ENCODE measurements at regions not wholly inside any gene's neighbourhood (a gene's known extent, or its start where the extent isn't known, plus 50 kb on each side); places are given as distances from the start of the nearest gene placed in this dataset.

DNA sequence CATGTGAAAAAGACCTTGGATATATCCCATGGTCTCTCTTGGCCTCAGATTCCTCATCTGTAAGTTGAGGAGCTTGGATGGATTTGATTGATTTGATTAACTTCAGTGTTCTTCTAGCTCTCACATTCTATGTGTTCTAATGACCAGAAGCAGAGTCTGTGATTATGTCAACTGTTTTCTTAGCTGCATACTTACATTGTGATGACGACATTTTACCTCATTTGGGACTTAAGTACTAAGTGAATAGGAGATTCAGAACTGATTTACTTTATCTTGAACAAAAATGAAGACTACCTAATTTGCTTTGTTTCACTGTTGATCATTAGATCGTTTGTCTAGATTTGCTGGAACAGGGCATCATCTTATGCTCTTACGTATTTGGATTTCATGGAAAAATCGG, 427.7 kb downstream of the SH3GL2 start:
- TF ChIP-seq, protein P1, sequence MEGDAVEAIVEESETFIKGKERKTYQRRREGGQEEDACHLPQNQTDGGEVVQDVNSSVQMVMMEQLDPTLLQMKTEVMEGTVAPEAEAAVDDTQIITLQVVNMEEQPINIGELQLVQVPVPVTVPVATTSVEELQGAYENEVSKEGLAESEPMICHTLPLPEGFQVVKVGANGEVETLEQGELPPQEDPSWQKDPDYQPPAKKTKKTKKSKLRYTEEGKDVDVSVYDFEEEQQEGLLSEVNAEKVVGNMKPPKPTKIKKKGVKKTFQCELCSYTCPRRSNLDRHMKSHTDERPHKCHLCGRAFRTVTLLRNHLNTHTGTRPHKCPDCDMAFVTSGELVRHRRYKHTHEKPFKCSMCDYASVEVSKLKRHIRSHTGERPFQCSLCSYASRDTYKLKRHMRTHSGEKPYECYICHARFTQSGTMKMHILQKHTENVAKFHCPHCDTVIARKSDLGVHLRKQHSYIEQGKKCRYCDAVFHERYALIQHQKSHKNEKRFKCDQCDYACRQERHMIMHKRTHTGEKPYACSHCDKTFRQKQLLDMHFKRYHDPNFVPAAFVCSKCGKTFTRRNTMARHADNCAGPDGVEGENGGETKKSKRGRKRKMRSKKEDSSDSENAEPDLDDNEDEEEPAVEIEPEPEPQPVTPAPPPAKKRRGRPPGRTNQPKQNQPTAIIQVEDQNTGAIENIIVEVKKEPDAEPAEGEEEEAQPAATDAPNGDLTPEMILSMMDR (conservative IDR thresholded peaks at IDR 0.05; ENCODE audit: low read depth, low read length), result no peak
- DNase-seq (ENCODE audit: low read depth), result no peak
- H3K4me3 ChIP-seq (ENCODE audit: low read length), result no peak overlapping the region

DNA sequence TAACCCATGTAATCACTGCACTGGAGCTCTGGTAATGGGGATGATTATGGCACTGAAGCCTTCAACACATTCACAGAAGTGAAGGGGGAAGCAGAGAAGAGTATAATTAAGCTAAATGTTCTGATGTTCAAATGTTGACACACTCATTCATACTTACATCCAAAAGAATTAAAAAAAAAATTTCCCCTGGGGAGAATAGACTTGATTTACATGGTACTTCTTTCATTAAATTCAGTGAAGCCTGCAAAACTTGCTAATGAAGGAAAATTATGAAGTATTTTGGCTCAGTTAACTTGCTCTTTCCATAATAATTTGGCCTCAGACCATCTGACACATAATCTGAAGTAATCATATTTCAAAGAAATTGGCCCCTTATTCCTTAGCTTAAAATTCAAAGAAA, 428.8 kb downstream of the SH3GL2 start:
- TF ChIP-seq, protein P1 (conservative IDR thresholded peaks at IDR 0.05; ENCODE audit: low read depth, low read length), result no peak
- no peak overlapping the region for H3K4me3 ChIP-seq (ENCODE audit: low read length)
- no peak for DNase-seq (ENCODE audit: low read depth)

DNA sequence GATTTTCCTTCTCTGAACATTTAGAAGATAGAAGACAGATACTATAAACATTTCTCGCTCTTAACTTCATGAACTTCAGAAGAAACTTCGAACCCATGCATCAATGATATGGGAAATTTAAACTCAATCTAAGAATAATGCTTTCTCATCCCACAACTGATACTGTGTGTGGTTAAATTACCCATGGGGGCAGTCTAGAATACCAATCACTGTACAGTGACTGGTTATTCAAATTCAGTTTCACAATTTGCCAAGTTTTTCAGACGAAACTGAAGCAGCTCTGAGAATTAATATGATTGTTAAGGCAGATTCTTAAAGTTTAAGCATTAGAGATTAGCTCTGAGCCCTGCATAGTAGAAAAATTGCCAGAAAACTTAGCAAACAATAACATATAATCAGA, 431.0 kb downstream of the SH3GL2 start:
- no peak overlapping the region for H3K4me3 ChIP-seq (ENCODE audit: low read length)
- TF ChIP-seq, protein P1 (conservative IDR thresholded peaks at IDR 0.05; ENCODE audit: low read depth, low read length), result no peak
- no peak for DNase-seq (ENCODE audit: low read depth)

DNA sequence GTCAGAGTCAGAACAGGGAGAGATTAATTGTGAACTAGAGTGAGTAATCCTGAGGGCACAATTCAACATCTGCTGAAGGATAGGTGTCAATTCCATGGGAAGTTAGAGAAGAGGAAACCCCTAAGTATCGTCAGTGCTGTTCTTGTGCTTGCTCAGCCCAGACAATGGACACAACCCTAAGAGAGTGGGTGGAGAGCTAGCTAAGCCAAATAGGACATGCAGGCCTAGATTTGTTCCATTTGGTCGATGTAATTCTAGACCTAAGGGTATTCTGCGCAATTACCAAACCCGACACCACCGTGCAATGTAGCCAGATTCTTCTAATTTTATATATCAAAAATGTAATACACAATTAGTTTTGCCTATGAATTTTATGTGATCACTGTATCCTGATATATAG, 431.6 kb downstream of the SH3GL2 start:
- DNase-seq (ENCODE audit: low read depth), result no peak
- H3K4me3 ChIP-seq (ENCODE audit: low read length), result no peak overlapping the region
- TF ChIP-seq, protein P1 (conservative IDR thresholded peaks at IDR 0.05; ENCODE audit: low read depth, low read length), result no peak

DNA sequence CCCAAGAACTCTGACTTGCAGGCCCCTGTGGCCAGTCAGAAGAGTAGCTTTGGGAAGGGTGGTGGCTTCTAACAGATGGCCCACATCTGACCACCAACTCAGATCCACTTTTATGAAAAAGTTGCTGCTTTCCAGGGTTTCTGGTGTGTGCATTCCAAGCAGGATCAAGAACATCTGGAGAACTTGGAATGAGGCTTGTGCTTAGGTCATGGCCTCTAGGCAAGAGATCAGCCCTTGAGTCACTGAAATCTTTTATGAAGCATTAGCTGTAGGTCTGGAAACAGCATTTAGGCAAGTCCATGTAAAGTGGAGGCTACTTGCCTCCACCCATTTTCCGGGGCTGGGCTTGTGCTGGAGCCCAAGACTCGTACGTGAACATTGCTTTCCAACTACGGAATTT, 433.3 kb downstream of the SH3GL2 start:
- H3K4me3 ChIP-seq (ENCODE audit: low read length), result no peak overlapping the region
- no peak for DNase-seq (ENCODE audit: low read depth)
- TF ChIP-seq, protein P1 (conservative IDR thresholded peaks at IDR 0.05; ENCODE audit: low read depth, low read length), result no peak

DNA sequence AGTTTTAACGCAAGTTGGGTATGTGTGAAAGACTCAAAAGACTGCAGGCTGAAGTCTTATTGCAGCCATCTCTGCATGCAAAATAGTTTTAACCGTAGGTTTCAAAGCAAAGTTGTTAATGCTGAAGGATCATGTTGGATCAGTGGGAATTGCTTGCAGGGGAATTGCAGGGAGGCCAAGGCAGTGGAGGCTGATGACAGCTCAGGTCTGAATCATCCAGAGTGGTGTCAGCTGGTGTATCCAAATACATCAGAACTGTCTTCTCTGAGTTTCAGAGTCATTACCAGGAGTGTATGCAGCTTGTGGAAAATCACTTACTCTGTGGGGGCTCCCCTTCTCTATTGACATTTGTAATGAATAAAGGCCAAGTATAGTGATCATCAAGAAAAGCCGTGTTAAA, 435.7 kb downstream of the SH3GL2 start:
- DNase-seq (ENCODE audit: low read depth), result no peak
- H3K4me3 ChIP-seq (ENCODE audit: low read length), result no peak overlapping the region
- TF ChIP-seq, protein P1 (conservative IDR thresholded peaks at IDR 0.05; ENCODE audit: low read depth, low read length), result no peak

DNA sequence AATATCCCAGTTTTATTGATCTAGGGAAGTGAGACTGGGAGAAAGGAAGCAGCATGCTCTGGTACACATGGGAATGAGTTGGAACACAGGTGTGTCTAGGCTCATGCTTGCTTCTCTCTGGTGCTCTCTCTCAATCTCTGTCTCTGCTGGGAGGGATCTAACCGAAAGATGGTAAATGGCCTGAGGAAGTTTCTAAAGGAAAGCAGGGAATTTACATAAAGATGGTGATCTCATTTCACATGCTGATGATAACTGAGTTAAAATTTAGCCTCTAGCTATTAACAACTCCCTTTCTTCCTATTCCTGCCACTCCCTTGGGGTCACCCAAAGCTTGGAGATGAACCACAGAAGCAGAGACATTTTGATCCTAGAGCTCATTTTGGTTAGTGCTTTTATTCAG, 436.2 kb downstream of the SH3GL2 start:
- no peak for DNase-seq (ENCODE audit: low read depth)
- no peak overlapping the region for H3K4me3 ChIP-seq (ENCODE audit: low read length)
- TF ChIP-seq, protein P1 (conservative IDR thresholded peaks at IDR 0.05; ENCODE audit: low read depth, low read length), result no peak

Measured in retinal pigment epithelial cell (primary cell).